HepG2 (cell line): ENCODE measurements at regions not wholly inside any gene's neighbourhood (a gene's known extent, or its start where the extent isn't known, plus 50 kb on each side); places are given as distances from the start of the nearest gene placed in this dataset.

ENCODE experiments used
- ATAC-seq: fragments of 200-7000 bp; cut with Tn5 transposase; 3 replicates; pipeline ENCODE4 v1.9.1; 2020; ENCODE audit warnings: mild to moderate bottlenecking, moderate library complexity
- BruUV-seq: library from RNA; stranded (reverse); fragments of 400-500 nt; replicated peaks from 2 replicates; lab custom pipeline; 2021; lab: Mats Ljungman, UMichigan
- CTCF ChIA-PET: fragments of 300-600 bp; formaldehyde crosslinking; extraction: SDS; loops from one replicate; lab custom pipeline; 2021; ENCODE audit warnings: low total read pairs, inconsistent platforms, low intra/inter-chr PET ratio; lab: Yijun Ruan, JAX
- POLR2A ChIA-PET: fragments of 350-600 bp; sonication (Branson Sonifier 250); formaldehyde crosslinking; loops from one replicate; lab custom pipeline; 2020; ENCODE audit warnings: antibody characterized with exemption, inconsistent platforms; lab: Yijun Ruan, JAX
- DNase-seq: peaks from one replicate; pipeline ENCODE4 v3.0.0-alpha.2; 2015; ENCODE audit warnings: low spot score
- FAIRE-seq: peaks from 3 replicates; lab custom pipeline; 2011; peaks lifted over from hg19 to GRCh38; lab: Jason Lieb, UNC
- H2AFZ ChIP-seq: one replicate; pipeline ENCODE4 v1.6.1; 2011; ENCODE audit warnings: low read length, inconsistent platforms
- H3K27ac ChIP-seq: fragments of 300-600 bp; 3 replicates; pipeline ENCODE4 v1.8.0; 2011; ENCODE audit warnings: mixed run types, mild to moderate bottlenecking, mixed read lengths, low read length, inconsistent platforms; ENCODE audit not compliant: insufficient read depth; ENCODE audit errors: extremely low read length
- H3K27me3 ChIP-seq, 2 experiments: fragments of 200-600 bp in 1 of 2; 2 replicates in 1 of 2; 3 replicates in 1 of 2; pipeline versions ENCODE4 v1.6.0 to v1.8.0; 2011; ENCODE audit warnings: low read length in 2 of 2, mild to moderate bottlenecking in 2 of 2, moderate library complexity in 2 of 2, inconsistent platforms in 1 of 2; ENCODE audit not compliant: insufficient read depth in 2 of 2, control insufficient read depth in 1 of 2
- H3K36me3 ChIP-seq, 2 experiments: fragments of 200-600 bp in 1 of 2; replicated peaks in 1 of 2; 2 replicates in 1 of 2; 3 replicates in 1 of 2; pipeline versions ENCODE4 v1.5.1 to v1.8.0; 2011; ENCODE audit warnings: low read length in 2 of 2, inconsistent platforms in 1 of 2; ENCODE audit not compliant: insufficient read depth in 2 of 2, control insufficient read depth in 1 of 2
- H3K4me1 ChIP-seq: 2 replicates; pipeline ENCODE4 v1.5.1; 2012; ENCODE audit warnings: low read length, inconsistent platforms; ENCODE audit not compliant: insufficient read depth
- H3K4me2 ChIP-seq: 2 replicates; pipeline ENCODE4 v1.6.0; 2011; ENCODE audit warnings: low read depth, low read length, inconsistent platforms
- H3K4me3 ChIP-seq, 3 experiments: fragments of 200-600 bp in 1 of 3; sonication (generic), shearing (Covaris generic) in 1 of 3; replicated peaks in 1 of 3; 2 replicates each; pipeline ENCODE4 v1.5.1; 2011 to 2016; ENCODE audit warnings: low read length in 3 of 3, inconsistent platforms in 2 of 3, low read depth in 2 of 3, mild to moderate bottlenecking in 2 of 3, control low read depth in 1 of 3, mixed read lengths in 1 of 3; ENCODE audit not compliant: insufficient read depth in 1 of 3
- H3K79me2 ChIP-seq: one replicate; pipeline ENCODE4 v1.6.1; 2011; ENCODE audit warnings: low read length, inconsistent platforms; ENCODE audit not compliant: insufficient read depth
- H3K9ac ChIP-seq: 2 replicates; pipeline ENCODE4 v1.6.0; 2011; ENCODE audit warnings: mild to moderate bottlenecking, low read depth, low read length, inconsistent platforms; ENCODE audit not compliant: insufficient read depth
- H3K9me3 ChIP-seq: 2 replicates; pipeline ENCODE4 v1.5.1; 2012; ENCODE audit warnings: mild to moderate bottlenecking, low read length
- H4K20me1 ChIP-seq: 2 replicates; pipeline ENCODE4 v1.6.0; 2011; ENCODE audit warnings: inconsistent platforms, mild to moderate bottlenecking, low read length, moderate library complexity; ENCODE audit not compliant: insufficient read depth
- FIP1L1 ChIP-seq: fragments of 200-400 bp; formaldehyde crosslinking; IDR thresholded peaks from 2 replicates; pipeline ENCODE4 v1.6.1; 2018; ENCODE audit warnings: low read depth, mild to moderate bottlenecking, low read length, moderate library complexity, borderline replicate concordance; ENCODE audit not compliant: insufficient read depth
- HMGA1 ChIP-seq: sonication (generic); formaldehyde crosslinking; conservative IDR thresholded peaks from 2 replicates; pipeline ENCODE4 v1.4.0; 2020; ENCODE audit warnings: missing genetic modification reagents
- USF2 ChIP-seq, 2 experiments: sonication (generic) in 1 of 2; formaldehyde crosslinking in 1 of 2; IDR thresholded peaks; 2 replicates each; pipeline versions ENCODE4 v1.5.1 to v1.6.1; 2011 to 2020; ENCODE audit warnings: borderline replicate concordance in 1 of 2, low read depth in 1 of 2, low read length in 1 of 2, mild to moderate bottlenecking in 1 of 2, missing genetic modification reagents in 1 of 2, moderate library complexity in 1 of 2
- ZMYM3 ChIP-seq: sonication (generic); formaldehyde crosslinking; IDR thresholded peaks from 2 replicates; pipeline ENCODE4 v1.5.1; 2020; ENCODE audit warnings: mild to moderate bottlenecking, missing genetic modification reagents
- ZNF274 ChIP-seq: sonication (generic); formaldehyde crosslinking; IDR thresholded peaks from 2 replicates; pipeline ENCODE4 v1.5.1; 2020; ENCODE audit warnings: mild to moderate bottlenecking, missing genetic modification reagents
- ZNF276 ChIP-seq: sonication (generic); formaldehyde crosslinking; IDR thresholded peaks from 2 replicates; pipeline ENCODE4 v1.4.0; 2020; ENCODE audit warnings: mild to moderate bottlenecking, low read depth, missing genetic modification reagents
- ZNF576 ChIP-seq: sonication (generic); formaldehyde crosslinking; IDR thresholded peaks from 2 replicates; pipeline ENCODE4 v1.4.0; 2020; ENCODE audit warnings: mild to moderate bottlenecking, missing genetic modification reagents
- ZNF652 ChIP-seq: IDR thresholded peaks from 2 replicates; pipeline ENCODE4 v1.6.1; 2016; ENCODE audit warnings: low read depth, borderline replicate concordance
- WGBS: methylation state at CpG from one replicate; pipeline ENCODE4 v1.1.6; 2017; ENCODE audit warnings: low lambda C conversion rate; 5-methylcytosine and 5-hydroxymethylcytosine counted together
- in situ Hi-C: cut with HindIII; loops from 2 replicates; pipeline ENCODE4 v1.10.0; 2017; ENCODE audit warnings: low pct_unique_long_range_greater_than_20kb; ENCODE audit not compliant: extremely low pct_ligation_motif_present
- intact Hi-C: fragments of 100-400 bp; cut with micrococcal nuclease; formaldehyde crosslinking; loops from one replicate; pipeline ENCODE4 v1.10.0; 2022; ENCODE audit not compliant: unreplicated experiment

GRCh38 chr9:20043461-20043860 is 254.6 kb upstream of the SLC24A2 start:
- no peak for TF ChIP-seq ZNF576
- no peak for TF ChIP-seq ZMYM3 (CRISPR knock-in tag)
- TF ChIP-seq ZNF274 (CRISPR knock-in tag), result no peak
- TF ChIP-seq ZNF276 (CRISPR knock-in tag), result no peak
- TF ChIP-seq HMGA1, result no peak
- no peak for FAIRE-seq

GRCh38 chr9:20043035-20043434 is 254.2 kb upstream of the SLC24A2 start:
- POLR2A ChIA-PET, result no interaction called here
- FAIRE-seq (no peak), DNase-seq (no peak), ATAC-seq (no peak)
- intact Hi-C loops, result no loop called here
- H3K27ac ChIP-seq, result no peak overlapping the region
- no peaks in the 10 kb centered on the region for H3K27me3 ChIP-seq
- no peaks in the 10 kb centered on the region for H3K9me3 ChIP-seq
- H3K4me1 ChIP-seq, result no peaks in the 10 kb centered on the region
- no peak for TF ChIP-seq FIP1L1
- TF ChIP-seq USF2 (IDR thresholded peaks at IDR 0.05; ENCODE audit: low read depth, low read length), result no peak
- TF ChIP-seq USF2 (CRISPR knock-in tag; IDR thresholded peaks at IDR 0.05; ENCODE audit: borderline replicate concordance), result no peak
- TF ChIP-seq ZNF576, result no peak
- TF ChIP-seq ZNF652 (CRISPR knock-in tag), result no peak
- no peak overlapping the region for H3K4me3 ChIP-seq
- H3K79me2 ChIP-seq, result no peaks in the 10 kb centered on the region
- in situ Hi-C loops, result no loop called here
- H3K36me3 ChIP-seq, result no peaks in the 10 kb centered on the region
- no TSS peak for BruUV-seq
- no peak overlapping the region for H2AFZ ChIP-seq
- H4K20me1 ChIP-seq, result no peaks in the 10 kb centered on the region
- CTCF ChIA-PET, result no interaction called here
- H3K4me2 ChIP-seq, result no peak overlapping the region
- H3K9ac ChIP-seq, result no peak overlapping the region
- WGBS, result 6% methylated on average over 3 of the region's 3 CpGs

More at GRCh38 chr9:20043461-20043860, 254.6 kb upstream of the SLC24A2 start:
- no peaks in the 10 kb centered on the region for H3K9me3 ChIP-seq
- BruUV-seq, result no TSS peak
- H3K4me2 ChIP-seq, result no peak overlapping the region
- ATAC-seq (no peak), DNase-seq (no peak)
- no peaks in the 10 kb centered on the region for H3K4me1 ChIP-seq
- no peak overlapping the region for H3K9ac ChIP-seq
- in situ Hi-C loops (no loop called here), intact Hi-C loops (no loop called here)
- POLR2A ChIA-PET, result no interaction called here
- H3K4me3 ChIP-seq, result no peak overlapping the region
- no peak overlapping the region for H2AFZ ChIP-seq
- CTCF ChIA-PET, result no interaction called here
- H3K27ac ChIP-seq, result no peak overlapping the region
- 10% methylated on average over 1 of the region's 1 CpG for WGBS
- no peaks in the 10 kb centered on the region for H3K27me3 ChIP-seq
- H4K20me1 ChIP-seq, result no peaks in the 10 kb centered on the region
- no peaks in the 10 kb centered on the region for H3K36me3 ChIP-seq
- H3K79me2 ChIP-seq, result no peaks in the 10 kb centered on the region
